K562 (cell line): ENCODE measurements at regions not wholly inside any gene's neighbourhood (a gene's known extent, or its start where the extent isn't known, plus 50 kb on each side); places are given as distances from the start of the nearest gene placed in this dataset.

Source experiments
- ATAC-seq: fragments of 200-7000 bp; cut with Tn5 transposase; 3 replicates; pipeline ENCODE4 v1.9.1; 2020; ENCODE audit warnings: moderate library complexity
- BruUV-seq: library from RNA; stranded (reverse); fragments of 400-500 nt; replicated peaks from 2 replicates; lab custom pipeline; 2021; lab: Mats Ljungman, UMichigan
- CTCF ChIA-PET: fragments of 300-600 bp; formaldehyde crosslinking; extraction: SDS; loops from one replicate; lab custom pipeline; 2021; ENCODE audit warnings: low intra/inter-chr PET ratio; lab: Yijun Ruan, JAX
- POLR2A ChIA-PET: fragments of 300-600, 350-650 bp; sonication (Branson Sonifier 250); formaldehyde crosslinking; extraction: SDS; loops from one replicate; lab custom pipeline; 2021; ENCODE audit warnings: antibody characterized with exemption, inconsistent platforms; lab: Yijun Ruan, JAX
- DNase-seq, 4 experiments: peaks; one replicate each; pipeline versions ENCODE4 v3.0.0 to v3.0.0-alpha.2; 2011 to 2018; ENCODE audit warnings: low spot score in 3 of 4, mixed read lengths in 3 of 4; ENCODE audit errors: extremely low read depth in 1 of 4
- FAIRE-seq: peaks from 2 replicates; lab custom pipeline; 2011; peaks lifted over from hg19 to GRCh38; lab: Jason Lieb, UNC
- H2AFZ ChIP-seq: 2 replicates; pipeline ENCODE4 v1.6.0; 2011; ENCODE audit warnings: low read depth, low read length, control low read depth, inconsistent platforms
- H3K27ac ChIP-seq: fragments of 200-600 bp; 3 replicates; pipeline ENCODE4 v1.8.0; 2011; ENCODE audit warnings: low read depth, mild to moderate bottlenecking, control low read depth, inconsistent platforms, low read length, moderate library complexity, mixed read lengths; ENCODE audit errors: extremely low read depth
- H3K27me3 ChIP-seq, 2 experiments: fragments of 300-600 bp in 1 of 2; 2 replicates in 1 of 2; 3 replicates in 1 of 2; pipeline versions ENCODE4 v1.6.0 to v1.8.0; 2011; ENCODE audit warnings: inconsistent platforms in 2 of 2, low read length in 2 of 2, mild to moderate bottlenecking in 1 of 2, mixed read lengths in 1 of 2, moderate library complexity in 1 of 2; ENCODE audit not compliant: control insufficient read depth in 2 of 2, insufficient read depth in 2 of 2
- H3K36me3 ChIP-seq: fragments of 300-600 bp; 3 replicates; pipeline ENCODE4 v1.8.0; 2011; ENCODE audit warnings: mild to moderate bottlenecking, low read length, inconsistent platforms; ENCODE audit not compliant: control insufficient read depth, insufficient read depth
- H3K4me1 ChIP-seq, 2 experiments: fragments of 200-600 bp in 1 of 2; replicated peaks in 1 of 2; 2 replicates in 1 of 2; 3 replicates in 1 of 2; pipeline versions ENCODE4 v1.5.1 to v1.8.0; 2011; ENCODE audit warnings: inconsistent platforms in 2 of 2, low read length in 2 of 2, mild to moderate bottlenecking in 1 of 2, mixed read lengths in 1 of 2, moderate library complexity in 1 of 2; ENCODE audit not compliant: control insufficient read depth in 2 of 2, insufficient read depth in 2 of 2
- H3K4me2 ChIP-seq: 2 replicates; pipeline ENCODE4 v1.6.1; 2011; ENCODE audit warnings: low read length, control low read depth, inconsistent platforms, mixed read lengths; ENCODE audit not compliant: insufficient read depth
- H3K4me3 ChIP-seq: fragments of 200-600 bp; sonication (generic), shearing (Covaris generic); 2 replicates; pipeline ENCODE4 v1.5.1; 2016; ENCODE audit warnings: control low read depth, inconsistent platforms
- H3K79me2 ChIP-seq: fragments of 200-600 bp; 3 replicates; pipeline ENCODE4 v1.8.0; 2011; ENCODE audit warnings: low read length, inconsistent platforms; ENCODE audit not compliant: control insufficient read depth, insufficient read depth
- H3K9ac ChIP-seq, 2 experiments: 2 replicates each; pipeline versions ENCODE4 v1.6.0 to v1.6.1; 2011; ENCODE audit warnings: low read depth in 2 of 2, low read length in 2 of 2, control low read depth in 1 of 2, inconsistent platforms in 1 of 2, mild to moderate bottlenecking in 1 of 2, mixed read lengths in 1 of 2; ENCODE audit not compliant: insufficient read depth in 1 of 2
- H3K9me1 ChIP-seq: one replicate; pipeline ENCODE4 v1.6.0; 2011; ENCODE audit warnings: inconsistent platforms, mild to moderate bottlenecking, low read length, moderate library complexity; ENCODE audit not compliant: control insufficient read depth, insufficient read depth
- H3K9me3 ChIP-seq: replicated peaks from 2 replicates; pipeline ENCODE4 v1.5.1; 2011; ENCODE audit warnings: low read depth, low read length, inconsistent platforms; ENCODE audit not compliant: control insufficient read depth, insufficient read depth
- H4K20me1 ChIP-seq: replicated peaks from 2 replicates; pipeline ENCODE4 v1.6.1; 2011; ENCODE audit warnings: low read length, inconsistent platforms, mixed read lengths; ENCODE audit not compliant: control insufficient read depth, insufficient read depth
- ADNP ChIP-seq: fragments of 200-800 bp; sonication (Bioruptor generic); IDR thresholded peaks from 2 replicates; pipeline ENCODE4 v1.6.1; 2016; ENCODE audit warnings: missing genetic modification characterization, missing compliant biosample characterization
- BCOR ChIP-seq: fragments of 450-650 bp; IDR thresholded peaks from 2 replicates; pipeline ENCODE4 v1.6.1; 2016
- BRD9 ChIP-seq: fragments of 450-650 bp; IDR thresholded peaks from 2 replicates; pipeline ENCODE4 v1.6.1; 2018; ENCODE audit warnings: low read depth; ENCODE audit not compliant: partially characterized antibody
- CBX1 ChIP-seq: sonication (generic); IDR thresholded peaks from 2 replicates; pipeline ENCODE4 v1.6.1; 2016; ENCODE audit warnings: antibody characterized with exemption, low read depth, mild to moderate bottlenecking
- EGR1 ChIP-seq: fragments of 450-650 bp; conservative IDR thresholded peaks from 2 replicates; pipeline ENCODE4 v1.6.1; 2017; ENCODE audit warnings: mild to moderate bottlenecking
- HDAC2 ChIP-seq: fragments of 450-650 bp; IDR thresholded peaks from 2 replicates; pipeline ENCODE4 v1.6.1; 2016; ENCODE audit warnings: mild to moderate bottlenecking
- HDAC6 ChIP-seq: IDR thresholded peaks from 2 replicates; pipeline ENCODE4 v1.6.1; 2012; ENCODE audit warnings: low read depth, mild to moderate bottlenecking, control low read depth, inconsistent platforms, low read length, moderate library complexity
- JUN ChIP-seq, 2 experiments: sonication (generic) in 1 of 2; formaldehyde crosslinking in 1 of 2; IDR thresholded peaks; 2 replicates each; pipeline versions ENCODE4 v1.6.1 to v1.8.0; 2012 to 2022; ENCODE audit warnings: borderline replicate concordance in 2 of 2, mild to moderate bottlenecking in 2 of 2, improper control_type of control experiment in 1 of 2, low read depth in 1 of 2, low read length in 1 of 2, missing genetic modification reagents in 1 of 2
- KDM1A ChIP-seq, 2 experiments: fragments of 450-650 bp; IDR thresholded peaks; 2 replicates each; pipeline ENCODE4 v1.6.1; 2016; ENCODE audit warnings: mild to moderate bottlenecking in 2 of 2
- NFE2 ChIP-seq: IDR thresholded peaks from 2 replicates; pipeline ENCODE4 v1.6.1; 2014; ENCODE audit warnings: antibody characterized with exemption, low read depth
- NFIX ChIP-seq: fragments of 250-450 bp; sonication (Bioruptor Pico); IDR thresholded peaks from 2 replicates; pipeline ENCODE4 v1.4.0; 2020; ENCODE audit warnings: low read depth, mild to moderate bottlenecking, moderate library complexity
- NRF1 ChIP-seq, 2 experiments: fragments of 450-650 bp; IDR thresholded peaks in 1 of 2; conservative IDR thresholded peaks in 1 of 2; 2 replicates each; pipeline ENCODE4 v1.6.1; 2014; ENCODE audit warnings: mild to moderate bottlenecking in 2 of 2
- OTX1 ChIP-seq: fragments of 450-650 bp; formaldehyde crosslinking; IDR thresholded peaks from 2 replicates; pipeline ENCODE4 v1.4.0; 2022; ENCODE audit warnings: mild to moderate bottlenecking
- RBM25 ChIP-seq: fragments of 200-400 bp; formaldehyde crosslinking; IDR thresholded peaks from 2 replicates; pipeline ENCODE4 v1.6.1; 2018; ENCODE audit warnings: low read length, low read depth, moderate library complexity; ENCODE audit not compliant: severe bottlenecking
- RCOR1 ChIP-seq, 2 experiments: IDR thresholded peaks; 2 replicates each; pipeline ENCODE4 v1.6.1; 2012; ENCODE audit warnings: low read depth in 2 of 2, low read length in 2 of 2, borderline replicate concordance in 1 of 2, improper control_type of control experiment in 1 of 2
- SMAD2 ChIP-seq: fragments of 150-350 bp; IDR thresholded peaks from 2 replicates; pipeline ENCODE4 v1.6.1; 2014; ENCODE audit warnings: low read depth, mild to moderate bottlenecking, low read length
- SMARCA5 ChIP-seq: fragments of 450-650 bp; IDR thresholded peaks from 2 replicates; pipeline ENCODE4 v1.6.1; 2016
- ZC3H11A ChIP-seq: IDR thresholded peaks from 2 replicates; pipeline ENCODE4 v1.6.1; 2012; ENCODE audit warnings: low read depth, low read length, improper control_type of control experiment
- ZFP36 ChIP-seq: fragments of 150-350 bp; IDR thresholded peaks from 2 replicates; pipeline ENCODE4 v1.6.1; 2018; ENCODE audit warnings: low read length, low read depth; ENCODE audit not compliant: partially characterized antibody
- ZNF785 ChIP-seq: fragments of 250-450 bp; sonication (Bioruptor Pico); IDR thresholded peaks from 2 replicates; pipeline ENCODE4 v1.4.0; 2020; ENCODE audit warnings: mild to moderate bottlenecking
- WGBS: fragments of 100-300 bp; shearing (Covaris generic); methylation state at CpG from one replicate; pipeline ENCODE4 v1.1.6; 2016; ENCODE audit warnings: low coverage, mixed read lengths; ENCODE audit not compliant: insufficient coverage; ENCODE audit errors: missing lambda C conversion rate; 5-methylcytosine and 5-hydroxymethylcytosine counted together
- in situ Hi-C: fragments of 300-500 bp; cut with MboI; formaldehyde crosslinking; loops from 4 replicates; pipeline ENCODE4 v1.15.0; 2018; ENCODE audit warnings: inconsistent platforms, mixed read lengths
- intact Hi-C: fragments of 100-400 bp; cut with micrococcal nuclease; formaldehyde crosslinking; loops from 2 replicates; pipeline ENCODE4 v1.14.2; 2022
- TF ChIP-seq, protein P1 (sequence below): fragments of 250-450 bp; sonication (Bioruptor Pico); IDR thresholded peaks from 2 replicates; pipeline ENCODE4 v1.5.0; 2021

DNA sequence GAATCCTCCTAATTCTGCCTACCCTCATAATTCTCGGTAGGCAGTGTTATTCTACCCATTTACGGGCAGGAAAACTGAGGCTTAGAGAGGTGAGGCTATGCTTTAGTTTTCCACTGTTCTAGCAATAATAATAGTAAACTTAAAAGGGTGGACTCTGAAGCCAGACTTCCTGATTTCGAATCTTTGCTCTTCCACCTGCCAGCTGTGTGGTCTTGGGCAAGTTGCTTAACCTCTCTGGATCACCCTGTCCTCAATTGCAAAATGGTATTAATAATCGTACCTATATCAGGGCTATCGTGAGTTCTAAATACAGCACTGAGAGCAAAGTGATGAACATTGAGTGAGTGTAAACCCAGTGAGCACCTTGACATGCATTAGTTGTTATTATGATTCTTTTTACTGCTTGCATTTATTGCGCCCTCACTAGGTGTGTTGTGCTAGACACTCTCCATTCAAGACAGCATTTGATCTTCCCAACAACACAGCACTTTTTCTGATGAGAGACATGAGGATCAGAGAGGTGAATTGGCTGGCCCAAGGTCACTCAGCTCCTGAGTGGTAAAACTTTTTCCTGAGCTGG, 102.3 kb upstream of the CSF3R start:
- Histone ChIP-seq H4K20me1 (peaks cover 29% of the 10 kb centered on the region), H3K27ac (no peak overlapping the region), H3K4me1 (no peaks in the 10 kb centered on the region; a peak in 2 of 5 replicates), H3K36me3 (no peaks in the 10 kb centered on the region), H2AFZ (no peak overlapping the region), H3K4me2 (no peak overlapping the region), H3K79me2 (no peaks in the 10 kb centered on the region), H3K4me3 (no peak overlapping the region), H3K9me1 (no peaks in the 10 kb centered on the region), H3K9me3 (no peaks in the 10 kb centered on the region), H3K27me3 (peaks cover 40 to 79% of the 10 kb centered on the region in 2 experiments), H3K9ac (no peak overlapping the region)
- WGBS, result under 1% methylated on average over 6 of the region's 6 CpGs
- in situ Hi-C loops, result no loop called here
- ChIA-PET POLR2A (interaction anchor here (0.6 kb wide), 1 partner anchor 9 kb away, joined by 3 read pairs; no protein-coding TSS in a partner anchor), CTCF (no interaction called here)
- ATAC-seq (no peak), FAIRE-seq (no peak), DNase-seq (no peak)
- TF ChIP-seq OTX1 (CRISPR knock-in tag) (no peak), HDAC2 (0 out of 2 replicates have a peak, but pooled peaks have one; percentile 31), BRD9 (peak; percentile 37), EGR1 (no peak), NRF1 (conservative IDR thresholded peaks at IDR 0.05 in 1 of 2, IDR thresholded peaks at IDR 0.05 in 1 of 2) (no peak), KDM1A (IDR thresholded peaks at IDR 0.05) (peak; percentile 48 to 52; a peak in 2 of 4 replicates), NFIX (CRISPR knock-in tag) (no peak), ZFP36 (peak; percentile 59), HDAC6 (no peak), BCOR (peak; percentile 89), RBM25 (peak; percentile 93), SMARCA5 (peak; percentile 83; the same call in 1 of the 2 replicates), ADNP (tag) (peak; percentile 82), NFE2 (no peak), ZC3H11A (no peak), RCOR1 (IDR thresholded peaks at IDR 0.05; ENCODE audit: borderline replicate concordance in 1 of 2, low read depth in 2 of 2, low read length in 2 of 2) (peak in 1 of 2 experiments; percentile 11; a peak in 1 of 4 replicates), ZNF785 (CRISPR knock-in tag) (no peak), CBX1 (0 out of 2 replicates have a peak, but pooled peaks have one; percentile 51), SMAD2 (no peak), JUN (IDR thresholded peaks at IDR 0.05; ENCODE audit: borderline replicate concordance, low read depth, low read length) (no peak), JUN (CRISPR knock-in tag; IDR thresholded peaks at IDR 0.05; ENCODE audit: borderline replicate concordance) (no peak)
- TF ChIP-seq, protein P1, sequence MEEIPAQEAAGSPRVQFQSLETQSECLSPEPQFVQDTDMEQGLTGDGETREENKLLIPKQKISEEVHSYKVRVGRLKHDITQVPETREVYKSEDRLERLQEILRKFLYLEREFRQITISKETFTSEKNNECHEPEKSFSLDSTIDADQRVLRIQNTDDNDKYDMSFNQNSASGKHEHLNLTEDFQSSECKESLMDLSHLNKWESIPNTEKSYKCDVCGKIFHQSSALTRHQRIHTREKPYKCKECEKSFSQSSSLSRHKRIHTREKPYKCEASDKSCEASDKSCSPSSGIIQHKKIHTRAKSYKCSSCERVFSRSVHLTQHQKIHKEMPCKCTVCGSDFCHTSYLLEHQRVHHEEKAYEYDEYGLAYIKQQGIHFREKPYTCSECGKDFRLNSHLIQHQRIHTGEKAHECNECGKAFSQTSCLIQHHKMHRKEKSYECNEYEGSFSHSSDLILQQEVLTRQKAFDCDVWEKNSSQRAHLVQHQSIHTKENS (CRISPR knock-in tag), result no peak
- BruUV-seq, result no TSS peak
- intact Hi-C loops, result no loop called here
